ENCODE measurements at regions not wholly inside any gene's neighbourhood (a gene's known extent, or its start where the extent isn't known, plus 50 kb on each side); places are given as distances from the start of the nearest gene placed in this dataset.

DNA sequence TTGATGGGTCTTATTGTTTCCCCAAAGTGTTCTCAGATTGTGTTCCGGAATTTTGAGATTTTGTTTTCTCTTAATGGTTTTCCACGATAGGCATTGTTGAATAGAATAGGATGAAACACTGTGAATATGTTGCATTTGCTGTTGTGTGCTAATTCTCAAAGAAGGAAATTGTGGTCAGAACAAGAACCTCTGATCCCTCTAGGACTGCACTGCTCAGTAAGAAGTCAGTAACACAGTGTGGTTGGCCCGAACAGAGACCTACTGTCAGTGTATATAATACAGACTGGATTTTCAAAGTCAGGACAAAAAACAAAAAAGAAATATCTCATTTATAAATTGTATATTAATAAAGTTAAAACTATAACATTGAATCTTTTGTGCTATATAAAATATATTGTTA lies 494.8 kb downstream of the MAT2B start:
- TF ChIP-seq, protein P1, sequence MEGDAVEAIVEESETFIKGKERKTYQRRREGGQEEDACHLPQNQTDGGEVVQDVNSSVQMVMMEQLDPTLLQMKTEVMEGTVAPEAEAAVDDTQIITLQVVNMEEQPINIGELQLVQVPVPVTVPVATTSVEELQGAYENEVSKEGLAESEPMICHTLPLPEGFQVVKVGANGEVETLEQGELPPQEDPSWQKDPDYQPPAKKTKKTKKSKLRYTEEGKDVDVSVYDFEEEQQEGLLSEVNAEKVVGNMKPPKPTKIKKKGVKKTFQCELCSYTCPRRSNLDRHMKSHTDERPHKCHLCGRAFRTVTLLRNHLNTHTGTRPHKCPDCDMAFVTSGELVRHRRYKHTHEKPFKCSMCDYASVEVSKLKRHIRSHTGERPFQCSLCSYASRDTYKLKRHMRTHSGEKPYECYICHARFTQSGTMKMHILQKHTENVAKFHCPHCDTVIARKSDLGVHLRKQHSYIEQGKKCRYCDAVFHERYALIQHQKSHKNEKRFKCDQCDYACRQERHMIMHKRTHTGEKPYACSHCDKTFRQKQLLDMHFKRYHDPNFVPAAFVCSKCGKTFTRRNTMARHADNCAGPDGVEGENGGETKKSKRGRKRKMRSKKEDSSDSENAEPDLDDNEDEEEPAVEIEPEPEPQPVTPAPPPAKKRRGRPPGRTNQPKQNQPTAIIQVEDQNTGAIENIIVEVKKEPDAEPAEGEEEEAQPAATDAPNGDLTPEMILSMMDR (IDR thresholded peaks at IDR 0.05; ENCODE audit: control extremely low read depth, extremely low read depth, low read depth, missing control alignments): no peak
- no peak for DNase-seq (ENCODE audit: extremely low spot score)
- POLR2A ChIA-PET: no interaction called here
- CTCF ChIA-PET: interaction anchor here (1.5 kb wide), 1 partner anchor 12 kb away, joined by 4 read pairs; no protein-coding TSS in a partner anchor

DNA sequence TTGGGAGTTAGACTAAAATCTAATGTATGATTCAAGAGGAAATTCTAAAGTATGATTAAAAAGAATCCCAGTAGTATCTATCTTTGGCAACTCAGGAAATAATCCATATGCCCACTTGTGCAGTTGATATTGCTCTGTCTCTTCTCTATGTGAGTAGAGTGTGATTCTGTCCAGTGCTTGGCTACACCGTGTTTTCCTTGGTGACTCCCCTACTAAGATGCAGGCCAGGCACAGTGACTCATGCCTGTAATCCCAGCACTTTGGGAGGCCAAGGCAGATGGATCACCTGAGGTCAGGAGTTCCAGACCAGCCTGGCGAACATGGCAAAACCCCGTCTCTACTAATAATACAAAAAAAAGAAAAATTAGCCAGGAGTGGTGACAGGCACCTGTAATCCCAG lies 495.4 kb downstream of the MAT2B start:
- TF ChIP-seq, protein P1 (IDR thresholded peaks at IDR 0.05; ENCODE audit: control extremely low read depth, extremely low read depth, low read depth, missing control alignments): no peak
- DNase-seq (ENCODE audit: extremely low spot score): no peak
- ChIA-PET CTCF (interaction anchor here (1.5 kb wide), 1 partner anchor 11 kb away, joined by 4 read pairs; no protein-coding TSS in a partner anchor), POLR2A (no interaction called here)

DNA sequence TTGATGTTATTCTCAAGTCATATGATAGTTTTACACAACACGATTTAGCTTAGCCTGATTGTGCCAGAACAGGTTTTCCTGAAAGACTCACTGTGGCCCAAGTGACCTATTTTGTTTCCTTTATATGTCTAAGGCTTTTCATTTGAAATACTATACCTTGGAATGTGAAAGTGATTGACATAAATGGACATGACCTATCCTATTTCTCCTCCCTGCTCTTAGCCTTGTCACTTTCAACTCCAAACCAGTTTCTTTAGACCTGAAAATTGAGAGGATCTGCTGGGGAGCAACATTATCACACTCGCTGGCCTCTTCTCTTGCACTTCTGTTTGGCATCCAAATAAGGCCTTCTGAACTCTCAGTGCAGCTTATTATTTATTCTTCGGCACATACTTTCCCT lies 496.8 kb downstream of the MAT2B start:
- CTCF ChIA-PET: interaction anchor here (1.2 to 2.5 kb wide), 2 partner anchors 10 to 18 kb away, joined by 4 to 9 read pairs; no protein-coding TSS in a partner anchor
- DNase-seq (ENCODE audit: extremely low spot score): no peak
- TF ChIP-seq, protein P1 (IDR thresholded peaks at IDR 0.05; ENCODE audit: control extremely low read depth, extremely low read depth, low read depth, missing control alignments): no peak
- POLR2A ChIA-PET: no interaction called here

DNA sequence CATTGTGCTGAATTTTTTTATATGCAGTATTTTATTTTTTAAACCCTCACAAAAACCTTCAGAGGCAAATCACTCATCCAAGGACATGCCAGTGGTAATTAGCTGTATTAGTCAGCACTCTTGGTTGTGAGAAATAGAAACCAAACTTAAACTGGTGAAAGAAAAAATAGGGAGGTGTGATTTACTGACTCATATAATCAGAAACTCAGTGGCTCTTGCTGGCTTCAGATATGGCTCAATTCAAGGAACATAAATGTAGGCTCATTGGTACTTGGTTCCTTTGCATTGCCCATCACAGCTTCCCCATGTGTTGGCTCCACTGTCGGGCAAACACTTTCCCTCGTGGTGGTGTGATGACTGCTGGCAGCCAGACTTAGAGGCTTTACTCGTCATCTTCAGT lies 497.2 kb downstream of the MAT2B start:
- POLR2A ChIA-PET: no interaction called here
- DNase-seq (ENCODE audit: extremely low spot score): no peak
- TF ChIP-seq, protein P1 (IDR thresholded peaks at IDR 0.05; ENCODE audit: control extremely low read depth, extremely low read depth, low read depth, missing control alignments): no peak
- CTCF ChIA-PET: interaction anchor here (1.2 to 2.5 kb wide), 2 partner anchors 10 to 17 kb away, joined by 4 to 9 read pairs; no protein-coding TSS in a partner anchor

DNA sequence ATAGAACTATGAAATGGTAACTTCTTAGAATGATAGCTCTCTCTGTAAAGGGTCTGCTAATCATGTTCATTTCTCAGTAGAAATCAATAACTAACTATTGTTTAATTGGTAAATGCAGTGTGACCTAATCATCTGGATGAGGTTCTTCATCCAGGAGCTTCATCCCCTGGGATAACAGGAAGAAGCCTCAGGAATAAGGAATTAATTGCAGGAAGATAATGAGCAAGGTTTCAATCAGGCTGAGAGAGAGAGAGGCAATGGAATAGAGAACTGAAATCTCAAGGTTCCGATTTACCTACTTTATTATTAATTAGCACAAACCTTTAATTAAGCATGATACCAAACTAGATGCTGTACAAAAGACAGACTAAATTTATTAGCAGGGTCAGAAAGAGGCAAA lies 499.7 kb downstream of the MAT2B start:
- TF ChIP-seq, protein P1 (IDR thresholded peaks at IDR 0.05; ENCODE audit: control extremely low read depth, extremely low read depth, low read depth, missing control alignments): no peak
- POLR2A ChIA-PET: no interaction called here
- no peak for DNase-seq (ENCODE audit: extremely low spot score)
- CTCF ChIA-PET: interaction anchor here (1.3 to 1.8 kb wide), 2 partner anchors 12 to 16 kb away, joined by 5 read pairs; no protein-coding TSS in a partner anchor

DNA sequence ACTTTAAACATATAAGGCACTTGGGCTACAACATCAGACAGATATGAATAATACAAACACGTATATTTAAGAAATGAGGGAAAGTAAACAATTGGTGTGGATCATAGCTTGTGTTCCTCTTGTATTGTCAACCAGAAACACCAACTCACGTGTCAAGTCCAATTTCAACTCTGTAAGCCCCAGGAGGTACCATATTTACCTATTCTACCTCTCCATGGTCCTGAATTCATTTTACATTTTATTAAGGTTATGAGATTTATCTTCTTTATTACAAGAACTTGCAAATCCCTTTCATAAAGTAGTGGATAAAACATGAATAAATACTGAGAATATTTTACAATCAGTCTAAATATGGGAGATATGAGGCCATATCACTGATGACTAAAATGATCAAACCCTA lies 501.6 kb downstream of the MAT2B start:
- POLR2A ChIA-PET: no interaction called here
- TF ChIP-seq, protein P1 (IDR thresholded peaks at IDR 0.05; ENCODE audit: control extremely low read depth, extremely low read depth, low read depth, missing control alignments): no peak
- CTCF ChIA-PET: no interaction called here
- no peak for DNase-seq (ENCODE audit: extremely low spot score)

DNA sequence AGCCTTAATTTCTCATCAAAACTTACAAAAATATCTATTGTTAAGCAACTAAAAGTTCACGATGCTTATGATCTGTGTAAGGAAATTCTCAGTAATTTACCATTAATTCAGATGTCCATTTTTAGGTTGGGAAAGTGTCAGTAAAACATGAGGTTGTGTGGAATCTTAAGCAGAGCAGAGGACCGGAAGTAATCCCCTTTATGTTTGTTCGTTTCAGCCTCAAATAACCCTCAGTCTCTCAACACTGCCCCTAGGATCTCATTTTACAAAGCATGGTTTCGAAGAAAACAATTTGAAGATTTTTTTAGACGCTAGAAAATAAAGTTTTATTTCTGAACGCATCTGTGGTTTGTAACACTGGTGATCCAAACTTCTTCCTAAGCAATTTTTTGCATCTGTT lies 504.2 kb downstream of the MAT2B start:
- POLR2A ChIA-PET: no interaction called here
- DNase-seq (ENCODE audit: extremely low spot score): no peak
- CTCF ChIA-PET: no interaction called here
- TF ChIP-seq, protein P1 (IDR thresholded peaks at IDR 0.05; ENCODE audit: control extremely low read depth, extremely low read depth, low read depth, missing control alignments): no peak

Measured in GM10248 (cell line).